ENCODE measurements at regions not wholly inside any gene's neighbourhood (a gene's known extent, or its start where the extent isn't known, plus 50 kb on each side); places are given as distances from the start of the nearest gene placed in this dataset.
A peak's percentile ranks its signal among the peaks of the same experiment; 100 is the strongest.

- Mint-ChIP-seq H3K9me3 (no peaks in the 10 kb centered on the region), H3K4me3 (no peak overlapping the region), H3K27me3 (ENCODE audit: low read depth, poor library complexity) (no peaks in the 10 kb centered on the region), H3K4me1 (peaks cover 12% of the 10 kb centered on the region), H3K27ac (peak overlapping the region; percentile 89), H3K36me3 (ENCODE audit: low read depth) (no peaks in the 10 kb centered on the region)
- TF ChIP-seq CTCF (IDR thresholded peaks at IDR 0.05), result no peak
- DNase-seq, result no peak
Measured at GRCh38 chr2:238704471-238705225, 143.2 kb upstream of the TWIST2 start.

DNA sequence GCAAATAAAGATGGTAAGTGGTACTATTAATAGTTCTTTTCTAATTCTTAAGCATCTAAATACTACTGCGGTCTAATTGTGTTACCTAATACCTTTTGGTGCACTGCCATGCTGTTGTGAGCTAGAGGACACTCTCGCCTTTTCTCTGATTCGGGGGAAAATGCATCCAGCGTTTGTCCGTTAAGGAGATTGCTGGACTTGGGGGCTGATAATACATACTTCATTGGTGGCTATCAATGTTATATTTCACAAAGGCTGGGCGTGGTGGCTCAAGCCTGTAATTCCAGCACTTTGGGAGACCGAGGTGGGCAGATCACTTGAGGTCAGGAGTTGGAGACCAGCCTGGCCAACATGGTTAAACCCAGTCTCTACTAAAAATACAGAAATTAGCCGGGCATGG, 141.7 kb upstream of the TWIST2 start:
- no peak overlapping the region for H3K4me3 Mint-ChIP-seq
- no peaks in the 10 kb centered on the region for H3K9me3 Mint-ChIP-seq
- H3K27ac Mint-ChIP-seq, result no peak overlapping the region
- peaks cover 9% of the 10 kb centered on the region for H3K4me1 Mint-ChIP-seq
- no peak for TF ChIP-seq CTCF (IDR thresholded peaks at IDR 0.05)
- no peaks in the 10 kb centered on the region for H3K36me3 Mint-ChIP-seq (ENCODE audit: low read depth)
- H3K27me3 Mint-ChIP-seq (ENCODE audit: low read depth, poor library complexity), result no peaks in the 10 kb centered on the region
- DNase-seq, result no peak

DNA sequence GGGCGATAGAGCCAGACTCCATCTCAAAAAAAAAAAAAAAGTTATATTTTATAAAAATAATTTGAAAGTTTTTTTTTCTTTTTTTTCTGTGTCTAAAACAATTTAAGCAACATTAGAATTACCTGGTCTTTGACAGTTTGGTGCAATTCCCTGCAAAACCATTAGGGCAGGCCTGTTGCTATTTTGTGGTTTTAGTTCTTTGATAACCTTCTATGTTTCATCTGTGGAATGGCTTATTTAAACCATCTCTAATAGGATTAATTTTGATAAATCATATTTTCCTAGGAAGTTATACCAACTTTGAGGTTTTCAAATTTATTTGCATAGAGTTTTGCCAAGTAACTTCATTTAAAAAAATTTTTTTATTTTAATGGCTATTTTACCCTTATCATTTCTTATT, 141.2 kb upstream of the TWIST2 start:
- Mint-ChIP-seq H3K9me3 (no peaks in the 10 kb centered on the region), H3K4me3 (no peak overlapping the region), H3K27me3 (ENCODE audit: low read depth, poor library complexity) (no peaks in the 10 kb centered on the region), H3K27ac (no peak overlapping the region), H3K36me3 (ENCODE audit: low read depth) (no peaks in the 10 kb centered on the region), H3K4me1 (peaks cover 6% of the 10 kb centered on the region)
- peak; percentile 28 for TF ChIP-seq CTCF (IDR thresholded peaks at IDR 0.05)
- DNase-seq, result no peak

- no peak overlapping the region for H3K4me3 Mint-ChIP-seq
- no peak for TF ChIP-seq CTCF (IDR thresholded peaks at IDR 0.05)
- H3K36me3 Mint-ChIP-seq (ENCODE audit: low read depth), result no peaks in the 10 kb centered on the region
- H3K9me3 Mint-ChIP-seq, result no peaks in the 10 kb centered on the region
- DNase-seq, result no peak
- H3K4me1 Mint-ChIP-seq, result no peaks in the 10 kb centered on the region
- no peak overlapping the region for H3K27ac Mint-ChIP-seq
- peaks cover 3% of the 10 kb centered on the region for H3K27me3 Mint-ChIP-seq (ENCODE audit: low read depth, poor library complexity)
Measured at GRCh38 chr2:238709325-238710025, 138.4 kb upstream of the TWIST2 start.

- Mint-ChIP-seq H3K36me3 (ENCODE audit: low read depth) (no peaks in the 10 kb centered on the region), H3K9me3 (no peaks in the 10 kb centered on the region)
Measured at GRCh38 chr2:238710032-238710735, 137.7 kb upstream of the TWIST2 start.

More at GRCh38 chr2:238710032-238710735, 137.7 kb upstream of the TWIST2 start:
- Mint-ChIP-seq H3K27ac (no peak overlapping the region), H3K4me3 (no peak overlapping the region), H3K27me3 (ENCODE audit: low read depth, poor library complexity) (peaks cover 7% of the 10 kb centered on the region), H3K4me1 (no peaks in the 10 kb centered on the region)
- DNase-seq, result no peak
- TF ChIP-seq CTCF (IDR thresholded peaks at IDR 0.05), result no peak
